ENCODE measurements at regions not wholly inside any gene's neighbourhood (a gene's known extent, or its start where the extent isn't known, plus 50 kb on each side); places are given as distances from the start of the nearest gene placed in this dataset.
"Not testable (repeated sequence)": the region's sequence is repeated elsewhere in the genome, so short reads cannot be mapped to it uniquely, and the experiment has no call there.

DNA sequence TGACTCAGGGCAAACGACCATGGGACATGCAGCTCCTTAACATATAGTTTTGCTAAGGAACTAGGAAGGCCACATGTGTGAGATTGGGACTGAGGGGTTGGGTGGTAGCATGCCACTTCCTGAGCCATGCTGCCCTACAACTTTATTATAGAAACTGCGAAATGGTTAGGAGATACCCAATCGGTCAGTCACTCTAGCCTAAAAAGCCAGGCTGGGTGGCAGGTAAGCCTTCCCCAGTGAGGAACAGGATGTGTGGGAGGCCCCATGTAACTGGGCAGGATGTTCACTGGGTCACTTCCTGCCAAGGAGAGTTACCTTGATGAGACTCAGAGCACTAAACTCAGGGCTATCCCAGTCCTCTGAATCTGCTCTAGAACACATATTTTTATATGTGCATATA, 123.5 kb downstream of the MAP3K7 start:
- DNase-seq (ENCODE audit: low read depth in 2 of 2), result no peak

DNA sequence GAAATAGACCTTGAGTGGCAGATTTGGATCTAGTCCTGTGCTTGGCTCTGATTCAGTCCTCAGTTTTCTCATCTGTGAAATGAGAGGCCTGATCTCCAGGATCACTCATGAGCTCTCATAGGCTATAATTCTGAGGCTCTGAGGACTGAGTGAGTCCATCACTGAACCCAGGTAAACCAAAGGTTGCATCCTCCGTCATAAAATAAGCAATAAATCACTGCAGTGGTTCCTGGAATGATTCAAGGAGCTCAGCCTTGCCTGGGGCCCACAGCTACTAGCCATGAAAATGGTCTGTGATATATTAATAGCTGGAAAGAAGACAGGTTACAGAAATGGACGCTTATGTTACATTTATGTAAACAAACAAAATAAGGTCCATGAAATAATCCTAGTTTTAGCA, 124.8 kb downstream of the MAP3K7 start:
- no peak for DNase-seq (ENCODE audit: low read depth in 2 of 2)

DNA sequence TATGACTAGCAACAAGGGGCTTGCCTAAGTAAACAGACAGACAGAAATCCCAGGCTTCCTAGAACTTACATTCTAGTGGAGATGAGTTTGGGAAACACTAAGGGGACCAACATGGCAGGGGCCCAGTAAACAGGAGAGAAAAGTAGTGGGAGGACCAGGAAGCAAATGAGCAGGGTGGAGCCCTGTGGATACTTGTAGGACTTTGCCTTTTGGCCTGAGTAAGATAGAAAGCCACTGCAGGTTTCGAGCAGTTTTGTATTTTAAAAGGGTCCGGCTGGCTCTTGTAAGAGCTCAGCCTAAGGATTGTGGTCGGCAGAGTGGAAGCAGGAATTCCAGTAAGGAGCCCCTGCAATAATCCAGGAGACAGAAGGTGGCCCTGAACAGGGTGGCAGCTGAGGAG, 125.5 kb downstream of the MAP3K7 start:
- no peak for DNase-seq (ENCODE audit: low read depth in 2 of 2)

DNA sequence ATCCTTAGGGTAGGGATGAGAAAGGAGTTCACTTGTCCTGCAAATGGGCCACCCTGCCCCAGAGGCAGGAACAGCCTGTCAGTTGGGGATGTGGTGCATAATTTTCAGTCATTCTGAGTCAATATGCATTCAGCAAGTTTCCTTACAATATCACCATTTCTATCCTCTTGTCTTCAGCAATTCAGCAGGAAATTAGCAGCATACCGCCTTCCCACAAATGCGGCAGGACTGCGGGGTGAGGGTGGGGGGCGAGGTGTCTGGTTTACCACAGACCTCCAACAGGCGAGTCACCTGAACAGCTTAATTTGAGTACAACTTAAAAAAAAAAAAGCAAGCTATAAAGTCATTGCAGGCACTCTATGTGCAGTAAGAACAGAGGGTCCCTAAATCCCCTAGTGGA, 126.8 kb downstream of the MAP3K7 start:
- no peak for DNase-seq (ENCODE audit: low read depth in 2 of 2)

DNA sequence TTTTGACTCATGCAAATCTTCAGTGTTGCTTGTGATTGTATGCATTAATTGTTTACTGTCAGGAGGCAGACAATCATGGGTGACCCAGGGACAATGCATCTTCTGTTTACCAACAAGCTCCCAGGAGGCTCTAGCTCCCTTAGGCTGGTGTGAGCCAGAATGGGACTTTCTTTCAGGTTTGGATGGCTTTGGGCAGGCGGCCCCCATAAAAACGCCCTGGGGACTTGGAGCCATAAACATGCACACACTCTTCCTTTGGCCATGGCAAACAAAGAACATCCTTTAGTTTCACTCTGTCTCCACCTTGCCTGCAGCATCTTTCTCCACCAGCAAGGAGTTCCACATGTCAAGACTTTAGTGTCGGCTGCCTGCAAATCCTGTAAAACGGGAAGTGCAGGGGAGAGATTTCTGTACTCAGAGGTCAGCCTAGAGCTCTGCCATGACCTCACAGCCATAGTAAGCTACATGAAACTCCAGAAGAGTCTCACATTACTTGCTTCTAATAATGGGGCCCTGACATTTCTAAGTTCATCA, 127.6 kb downstream of the MAP3K7 start:
- no peak for DNase-seq (ENCODE audit: low read depth in 2 of 2)

DNA sequence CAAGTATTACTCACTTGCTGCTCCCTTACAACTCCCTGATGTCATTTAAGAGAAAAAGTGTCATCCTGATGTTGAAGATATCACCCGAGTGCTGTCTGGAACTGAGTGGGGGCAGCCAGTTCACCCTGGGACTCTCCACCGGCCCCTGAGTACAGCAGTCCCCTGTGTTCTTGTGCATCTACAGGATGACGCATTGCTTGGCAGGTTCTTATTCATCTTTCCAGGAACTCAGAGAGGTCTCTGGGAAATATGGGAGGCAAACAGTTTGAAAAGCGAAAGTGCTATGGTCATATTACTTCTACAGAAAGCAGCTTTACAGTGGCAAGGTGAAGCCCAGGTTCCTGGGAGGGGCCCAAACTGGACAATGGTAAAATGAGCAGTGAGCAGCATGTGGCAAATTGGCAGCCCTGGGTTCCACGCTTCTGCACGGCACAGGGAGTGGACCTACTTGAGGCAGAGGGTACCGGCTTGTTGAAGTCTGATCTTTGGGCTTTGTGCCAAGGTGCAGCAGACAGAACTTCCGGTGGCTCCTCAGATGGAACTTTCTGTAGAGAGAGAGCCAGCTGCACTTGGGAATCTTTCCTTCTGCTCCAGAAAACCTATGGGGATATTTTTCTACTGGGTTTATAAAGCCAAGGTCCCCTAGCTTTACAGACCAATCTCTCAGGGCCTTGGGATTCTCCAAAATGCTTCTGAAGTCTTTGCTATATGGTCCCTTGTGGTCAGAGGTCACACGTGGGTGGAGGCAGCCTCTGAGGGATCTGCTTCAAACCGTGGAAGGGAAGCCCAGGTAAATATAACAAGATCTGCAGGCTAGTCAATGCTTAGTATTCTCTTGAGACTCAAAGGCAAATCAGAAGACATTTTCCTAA, 128.3 kb downstream of the MAP3K7 start:
- DNase-seq (ENCODE audit: low read depth in 2 of 2), result peak; percentile 67 to 75

DNA sequence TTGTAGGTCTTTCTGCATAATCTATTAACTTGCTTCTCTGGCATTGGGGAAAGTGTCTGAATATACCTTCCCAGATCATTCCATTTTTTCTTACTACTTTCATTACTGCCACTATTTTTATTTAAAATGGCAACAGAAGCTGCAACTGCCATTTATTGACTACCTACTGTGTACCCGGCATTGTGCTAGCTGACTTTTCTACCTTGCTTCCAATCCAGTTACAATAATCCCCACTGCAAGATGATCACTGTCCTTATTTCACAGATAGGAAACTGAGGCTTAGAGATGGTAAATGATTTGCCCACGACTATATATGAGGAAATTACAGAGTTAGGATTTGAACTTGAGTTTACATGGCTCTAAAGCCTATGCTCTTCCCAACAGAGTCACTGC, 129.0 kb downstream of the MAP3K7 start:
- no peak for DNase-seq (ENCODE audit: low read depth in 2 of 2)

DNA sequence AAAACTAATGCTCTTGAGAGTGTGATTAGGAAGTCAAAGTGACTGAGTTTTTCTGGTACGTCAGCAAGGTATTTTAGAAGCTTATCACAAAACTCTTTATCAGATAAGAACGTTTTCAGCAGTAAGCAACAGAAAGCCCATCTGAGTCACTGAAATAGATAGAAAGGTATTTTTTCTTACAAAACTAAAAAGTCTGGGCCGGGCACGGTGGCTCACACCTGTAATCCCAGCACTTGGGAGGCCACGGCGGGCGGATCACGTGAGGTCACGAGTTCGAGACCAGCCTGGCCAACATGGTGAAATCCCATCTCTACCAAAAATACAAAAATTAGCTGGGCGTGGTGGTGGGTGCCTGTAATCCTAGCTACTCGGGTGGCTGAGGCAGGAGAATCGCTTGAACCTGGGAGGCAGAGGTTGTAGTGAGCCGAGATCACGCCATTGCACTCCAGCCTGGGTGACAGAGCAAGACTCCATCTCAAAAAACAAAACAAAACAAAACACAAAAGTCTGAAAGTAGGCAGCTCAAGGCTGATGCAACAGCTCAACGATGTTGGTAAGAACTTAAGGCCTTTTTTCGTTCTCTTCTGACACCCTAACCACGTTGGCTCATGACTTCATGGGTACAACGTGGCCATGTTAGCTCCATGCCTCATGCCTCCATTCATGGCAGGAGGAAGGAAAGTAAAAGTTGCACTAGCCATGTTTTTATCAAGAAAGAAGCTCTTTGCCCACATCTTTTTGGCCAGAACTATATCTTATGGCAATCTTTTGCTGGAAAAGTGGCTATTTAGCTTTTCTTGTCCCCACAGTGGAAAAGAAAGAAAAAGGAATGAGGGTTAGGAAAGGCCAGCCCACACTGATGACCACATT, 129.6 kb downstream of the MAP3K7 start:
- not testable (repeated sequence) for DNase-seq (ENCODE audit: low read depth in 2 of 2)

DNA sequence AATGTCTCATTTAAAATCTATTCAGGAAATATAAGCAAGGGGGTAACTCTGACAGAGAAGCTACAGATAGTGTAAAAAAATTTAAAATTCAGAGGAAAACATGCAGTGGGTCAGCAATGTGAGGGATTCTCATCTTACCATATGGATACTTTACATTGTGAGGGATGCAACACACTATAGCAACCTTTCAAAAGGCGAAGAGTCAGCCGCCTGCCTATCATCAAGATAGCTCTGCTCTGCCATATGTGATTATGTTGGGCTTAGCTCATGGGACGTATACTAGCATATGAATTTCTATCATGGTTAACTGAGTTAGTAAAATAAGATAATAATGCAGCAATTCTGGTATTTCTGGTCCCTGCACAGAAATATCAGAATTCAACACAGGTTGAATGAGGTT, 130.9 kb downstream of the MAP3K7 start:
- no peak for DNase-seq (ENCODE audit: low read depth in 2 of 2)

DNA sequence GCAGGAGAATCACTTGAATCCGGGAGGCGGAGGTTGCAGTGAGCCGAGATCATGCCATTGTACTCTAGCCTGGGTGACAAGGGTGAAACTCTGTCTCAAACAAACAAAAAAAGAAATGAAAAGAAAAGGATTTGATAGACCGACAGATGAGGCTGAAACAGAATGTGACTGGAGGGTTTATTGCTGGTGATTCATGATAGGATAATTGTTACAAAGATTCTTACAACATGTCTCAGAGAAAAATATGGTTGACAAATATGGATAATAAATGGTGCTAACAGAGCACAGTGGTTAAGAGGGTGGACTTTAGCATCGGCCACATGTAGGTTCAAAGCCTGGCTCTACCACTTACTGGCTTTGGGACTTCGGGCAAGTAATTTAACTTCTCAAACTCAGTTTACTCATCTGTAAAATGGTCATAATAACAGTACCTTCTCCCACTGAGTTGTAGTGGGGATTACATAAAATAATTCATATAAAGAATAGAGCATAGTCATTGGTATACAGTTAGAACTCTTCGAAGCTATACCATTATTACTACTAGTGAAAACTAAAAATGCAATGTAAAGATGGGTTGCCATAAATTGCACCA, 131.9 kb downstream of the MAP3K7 start:
- DNase-seq (ENCODE audit: low read depth in 2 of 2), result no peak

DNA sequence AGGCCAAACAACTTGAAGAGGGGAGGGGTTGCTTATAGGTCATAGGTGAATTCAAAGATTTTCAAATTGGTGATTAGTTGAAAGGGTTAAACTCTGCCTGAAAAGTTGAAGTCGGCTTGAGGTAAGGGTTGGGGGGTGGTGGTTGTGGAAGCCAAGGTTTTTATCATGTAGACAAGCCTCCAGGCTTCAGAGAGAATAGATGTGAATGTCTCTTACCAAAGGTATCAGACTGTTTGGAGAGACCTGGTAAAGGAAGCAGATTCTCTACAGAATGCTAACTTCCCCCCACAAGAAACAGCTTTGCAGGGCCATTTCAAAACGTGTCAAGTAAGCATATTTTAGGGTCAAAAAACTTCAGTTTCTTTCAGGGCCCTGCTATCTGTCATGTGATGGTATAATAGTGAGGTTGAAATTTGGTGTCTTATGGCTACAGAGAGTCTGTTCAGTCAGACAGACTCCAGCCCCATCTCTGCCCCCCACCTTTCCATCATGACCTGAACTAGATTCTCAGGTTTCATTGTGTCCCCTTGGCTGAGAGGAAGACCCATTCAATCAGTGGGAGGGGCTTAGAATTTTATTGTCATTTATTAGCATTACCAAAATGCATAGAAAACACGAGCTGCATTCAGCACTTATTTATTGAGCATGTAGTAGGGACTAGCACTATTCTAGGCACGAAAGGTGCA, 136.5 kb downstream of the MAP3K7 start:
- DNase-seq (ENCODE audit: low read depth in 2 of 2), result no peak

DNA sequence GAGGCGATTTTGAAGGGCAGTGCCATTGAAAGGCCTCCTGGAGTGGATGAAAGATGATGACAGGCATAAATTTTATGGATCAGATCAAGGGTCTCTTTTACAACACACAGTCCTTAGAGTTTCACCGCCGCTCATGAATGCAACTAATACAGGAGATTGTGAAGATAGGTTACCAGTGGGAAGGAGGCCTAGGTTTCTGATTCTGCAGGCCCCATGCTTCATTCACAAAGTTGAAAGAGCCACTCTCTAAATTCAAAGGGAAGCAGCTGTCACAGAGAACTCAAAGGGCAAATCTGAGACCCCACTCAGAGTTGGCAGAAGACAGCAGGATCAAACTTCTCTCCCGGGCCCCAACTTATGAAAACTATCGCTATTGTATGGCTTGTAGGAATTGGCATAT, 137.6 kb downstream of the MAP3K7 start:
- no peak for DNase-seq (ENCODE audit: low read depth in 2 of 2)

DNA sequence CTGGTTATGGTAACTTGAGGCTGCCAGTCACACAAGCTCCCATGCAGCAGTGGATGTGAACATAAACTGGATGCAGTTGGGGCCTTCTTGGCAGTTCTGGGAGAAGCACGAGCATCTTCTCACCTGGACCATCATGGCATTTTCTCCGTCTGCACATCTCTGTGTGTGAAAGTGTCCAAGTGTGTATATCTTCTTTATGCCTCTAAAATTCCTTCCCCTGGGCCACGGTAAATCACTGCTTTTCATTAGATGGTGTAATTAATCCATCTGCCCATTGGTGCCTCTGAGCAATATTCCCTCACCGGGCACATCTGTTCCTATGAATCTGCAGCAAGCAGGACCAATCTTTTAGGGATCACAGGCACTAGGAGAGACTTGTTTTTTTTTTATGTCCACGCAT, 138.0 kb downstream of the MAP3K7 start:
- no peak for DNase-seq (ENCODE audit: low read depth in 2 of 2)

DNA sequence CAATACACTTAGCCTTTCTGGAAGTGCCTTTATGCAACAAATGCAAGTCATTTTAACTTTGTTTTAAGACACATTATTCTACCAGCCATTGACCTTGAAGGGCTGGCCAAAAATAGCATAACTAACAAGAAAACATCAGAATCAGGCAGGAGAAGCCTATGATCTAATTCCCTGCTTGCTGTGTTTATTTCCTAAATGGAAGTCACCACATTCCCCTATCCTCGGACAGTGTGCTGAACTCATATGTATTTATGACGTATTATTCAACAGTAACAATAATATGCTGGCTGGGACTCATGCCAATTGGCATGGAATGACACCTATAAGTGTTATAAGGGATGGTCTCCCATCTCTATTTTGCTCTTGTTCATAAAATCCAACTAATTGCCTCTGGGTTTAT, 140.7 kb downstream of the MAP3K7 start:
- DNase-seq (ENCODE audit: low read depth in 2 of 2), result no peak

DNA sequence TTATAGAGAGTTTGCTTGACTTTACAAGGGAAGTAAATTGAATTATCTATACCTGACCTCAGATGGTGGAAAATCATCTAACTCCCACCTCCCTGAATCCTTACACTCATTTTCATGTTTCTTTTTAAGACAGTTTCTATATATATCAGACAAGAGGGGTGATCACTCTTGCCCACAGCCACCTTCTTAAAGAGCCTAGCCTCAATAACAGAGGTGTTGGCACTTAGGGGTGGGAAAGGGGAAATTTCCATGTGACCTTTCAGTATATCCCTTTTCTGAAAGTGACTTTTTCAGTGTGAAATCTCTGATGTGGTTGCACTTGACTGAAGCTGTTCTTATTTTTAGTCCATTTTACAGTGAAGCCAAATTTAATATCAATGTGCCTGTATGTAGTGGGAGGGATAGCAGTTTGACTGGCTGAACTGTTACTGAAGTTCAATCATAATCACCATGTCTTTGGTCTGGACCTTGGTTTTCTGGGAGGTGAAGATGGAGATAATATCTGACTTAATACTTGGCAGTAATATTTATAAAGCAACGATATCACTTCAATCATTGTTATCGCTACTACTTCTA, 141.3 kb downstream of the MAP3K7 start:
- DNase-seq (ENCODE audit: low read depth in 2 of 2), result no peak

DNA sequence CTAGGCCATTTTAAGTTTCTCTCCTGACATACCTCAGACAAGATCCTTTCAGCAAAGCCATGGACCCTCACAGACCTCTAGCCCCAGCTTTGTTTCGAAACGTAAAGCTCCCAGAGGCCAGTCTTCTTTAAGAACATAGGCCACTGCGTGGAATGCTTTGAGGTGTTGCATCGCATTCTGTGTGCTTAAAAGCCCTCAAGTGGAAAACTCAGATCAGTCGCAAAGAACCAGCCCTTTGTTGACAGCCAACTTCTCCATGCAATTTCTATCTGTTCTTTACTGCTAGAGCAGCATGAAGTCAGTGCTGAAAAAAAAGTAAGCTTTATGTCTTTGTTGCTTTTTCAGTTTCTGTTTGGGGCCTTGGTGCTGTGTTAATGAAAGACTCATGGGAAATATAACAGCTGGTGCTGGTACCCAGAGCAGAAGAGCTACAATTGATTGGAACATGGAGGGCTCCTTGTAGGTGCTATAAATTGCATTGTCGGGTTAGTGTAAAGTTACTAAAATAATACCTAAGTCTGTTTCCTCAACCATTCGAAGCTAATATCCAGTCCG, 142.6 kb downstream of the MAP3K7 start:
- no peak for DNase-seq (ENCODE audit: low read depth in 2 of 2)

DNA sequence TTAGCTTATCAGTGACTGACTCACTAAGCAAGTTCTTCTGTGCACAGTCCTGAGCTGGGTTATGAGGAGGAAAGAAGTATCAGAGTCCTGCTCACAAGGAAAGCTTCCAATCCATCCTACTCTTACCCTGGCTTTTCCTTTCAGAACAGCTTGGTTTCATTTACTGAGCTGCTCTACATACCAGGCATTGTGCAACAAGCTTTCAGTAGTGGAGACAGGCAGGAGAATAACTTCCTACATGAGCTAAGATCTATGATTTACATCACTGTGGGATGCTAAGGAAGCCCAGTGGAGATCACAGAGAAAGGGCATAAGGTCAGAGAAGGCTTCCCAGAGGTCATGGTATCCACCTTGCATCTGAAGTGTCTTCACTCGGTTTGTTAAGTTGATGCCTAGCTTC, 144.5 kb downstream of the MAP3K7 start:
- DNase-seq (ENCODE audit: low read depth in 2 of 2), result no peak

DNA sequence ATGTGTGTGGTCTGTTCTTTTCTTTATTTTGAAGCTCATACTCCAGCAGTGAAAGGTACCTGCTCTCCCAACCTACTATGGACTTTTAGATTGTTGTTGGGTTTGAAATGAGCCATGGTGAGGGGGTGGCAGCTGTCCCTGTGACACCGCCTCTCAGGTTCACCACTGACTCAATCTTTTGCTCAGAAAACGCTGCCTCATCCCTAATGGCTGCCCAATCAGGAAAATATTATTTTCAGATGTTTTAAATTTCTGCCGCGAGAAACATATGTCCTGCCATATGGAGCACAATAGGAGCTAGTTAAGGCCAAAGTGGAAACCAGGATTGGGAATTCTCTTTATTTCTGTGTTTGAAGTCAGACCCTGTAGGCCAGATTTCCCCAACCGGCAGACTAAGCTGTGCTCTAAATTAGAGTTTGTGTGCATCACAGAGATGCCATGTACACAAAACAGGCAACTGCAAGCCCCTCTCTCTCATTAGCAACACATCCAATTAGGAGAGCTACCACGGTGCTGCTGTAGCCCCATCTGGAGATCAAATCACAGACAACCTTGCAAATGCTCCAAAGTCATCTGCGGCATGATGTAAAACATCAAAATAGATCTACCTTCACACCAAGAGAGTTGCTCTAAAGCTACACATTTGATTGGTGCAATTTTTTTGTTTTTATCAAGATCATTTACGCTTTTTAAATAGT, 144.1 kb upstream of the BACH2 start:
- no peak for DNase-seq (ENCODE audit: low read depth in 2 of 2)

DNA sequence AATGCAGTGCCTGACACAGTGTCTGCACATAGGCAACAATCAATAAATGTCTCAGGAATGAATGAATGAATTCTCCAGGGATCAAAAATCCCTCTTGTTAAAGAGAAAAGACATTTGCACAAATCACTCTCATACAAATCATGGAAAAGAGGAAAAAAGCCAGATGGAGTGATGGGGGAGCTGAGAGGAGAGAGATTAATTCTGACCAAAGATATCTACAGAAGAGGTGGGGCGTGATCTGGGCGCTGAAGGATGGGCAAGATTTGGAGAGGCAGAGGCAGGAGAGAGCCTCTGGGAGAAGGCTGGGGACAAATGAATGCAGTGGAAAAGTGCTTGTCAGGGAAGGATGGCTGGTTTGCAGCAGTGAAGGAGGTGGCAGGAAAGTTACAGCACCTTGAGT, 142.9 kb upstream of the BACH2 start:
- DNase-seq (ENCODE audit: low read depth in 2 of 2), result no peak

DNA sequence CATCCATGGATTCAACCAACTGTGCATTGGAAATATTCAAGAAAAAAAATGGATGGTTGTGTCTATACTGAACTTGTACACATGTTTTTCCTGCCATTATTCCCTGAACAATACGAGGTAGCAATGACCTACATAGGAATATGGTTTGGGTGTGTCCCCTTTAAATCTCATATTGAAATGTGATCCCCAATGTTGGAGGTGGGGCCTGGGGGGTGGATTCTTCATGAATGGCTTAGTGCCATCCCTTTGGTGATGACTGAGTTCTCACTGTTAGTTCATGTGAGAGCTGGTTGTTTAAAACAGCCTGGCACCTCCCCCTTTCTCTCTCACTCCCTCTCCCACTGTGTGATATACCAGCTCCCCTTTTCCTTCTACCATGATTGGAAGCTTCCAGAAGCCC, 139.8 kb upstream of the BACH2 start:
- no peak for DNase-seq (ENCODE audit: low read depth in 2 of 2)
